BLaER1 (cell line): ENCODE measurements at regions not wholly inside any gene's neighbourhood (a gene's known extent, or its start where the extent isn't known, plus 50 kb on each side); places are given as distances from the start of the nearest gene placed in this dataset.
"Not testable (repeated sequence)": the region's sequence is repeated elsewhere in the genome, so short reads cannot be mapped to it uniquely, and the experiment has no call there.

Experiments used
- H3K27ac ChIP-seq: shearing (Covaris generic); formaldehyde crosslinking; 2 replicates; pipeline ENCODE4 v1.8.1; 2022
- H3K27me3 ChIP-seq: shearing (Covaris generic); formaldehyde crosslinking; 2 replicates; pipeline ENCODE4 v1.8.1; 2022
- H3K36me3 ChIP-seq: shearing (Covaris generic); formaldehyde crosslinking; 2 replicates; pipeline ENCODE4 v1.8.1; 2022
- H3K4me1 ChIP-seq: shearing (Covaris generic); formaldehyde crosslinking; 2 replicates; pipeline ENCODE4 v1.8.1; 2022
- H3K4me2 ChIP-seq: shearing (Covaris generic); formaldehyde crosslinking; 2 replicates; pipeline ENCODE4 v1.8.1; 2022
- H3K4me3 ChIP-seq: shearing (Covaris generic); formaldehyde crosslinking; 2 replicates; pipeline ENCODE4 v1.8.1; 2022
- H3K9ac ChIP-seq: shearing (Covaris generic); formaldehyde crosslinking; 2 replicates; pipeline ENCODE4 v1.8.1; 2022
- H3K9me3 ChIP-seq: shearing (Covaris generic); formaldehyde crosslinking; 2 replicates; pipeline ENCODE4 v1.8.1; 2022
- H4K20me1 ChIP-seq: shearing (Covaris generic); formaldehyde crosslinking; 2 replicates; pipeline ENCODE4 v1.8.1; 2022
- Cebpa-rat ChIP-seq: shearing (Covaris generic); IDR thresholded peaks from 2 replicates; pipeline ENCODE4 v1.8.1; 2022

- Histone ChIP-seq H4K20me1 (no peaks in the 10 kb centered on the region), H3K27me3 (no peaks in the 10 kb centered on the region), H3K27ac (no peak overlapping the region), H3K9ac (no peak overlapping the region), H3K4me1 (no peaks in the 10 kb centered on the region), H3K9me3 (peaks cover 8% of the 10 kb centered on the region; the same call in 1 of the 2 replicates), H3K36me3 (no peaks in the 10 kb centered on the region), H3K4me3 (no peak overlapping the region), H3K4me2 (no peak overlapping the region)
- TF ChIP-seq Cebpa-rat, result no peak
These were observed 617.7 kb upstream of the CDH11 start for GRCh38 chr16:65739518-65739917.

DNA sequence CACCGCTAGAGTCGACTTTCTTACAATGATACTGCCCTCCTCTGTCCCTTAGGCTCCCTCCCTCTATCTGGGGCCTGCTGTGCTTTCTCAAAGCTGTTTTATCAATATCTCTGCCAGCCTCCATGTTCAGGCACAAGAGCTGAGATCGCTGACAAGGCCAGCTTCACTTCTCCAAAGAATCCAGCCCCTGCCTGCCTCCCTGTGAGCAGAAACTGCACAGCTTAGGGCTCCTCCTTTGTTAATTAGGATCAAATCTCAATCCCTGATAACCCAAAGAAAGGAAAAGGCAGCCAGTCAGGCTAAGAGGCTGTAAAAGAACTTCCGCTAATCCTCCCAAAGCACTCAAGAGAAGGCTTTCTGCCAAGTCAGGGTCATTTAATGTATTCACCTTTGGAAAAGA is 616.0 kb upstream of the CDH11 start:
- Histone ChIP-seq H3K9ac (no peak overlapping the region), H3K9me3 (peaks cover 8% of the 10 kb centered on the region; the same call in 1 of the 2 replicates), H3K36me3 (no peaks in the 10 kb centered on the region), H3K4me2 (no peak overlapping the region), H4K20me1 (no peaks in the 10 kb centered on the region), H3K4me3 (no peak overlapping the region), H3K4me1 (no peaks in the 10 kb centered on the region), H3K27me3 (no peaks in the 10 kb centered on the region), H3K27ac (no peak overlapping the region)
- TF ChIP-seq Cebpa-rat, result no peak

DNA sequence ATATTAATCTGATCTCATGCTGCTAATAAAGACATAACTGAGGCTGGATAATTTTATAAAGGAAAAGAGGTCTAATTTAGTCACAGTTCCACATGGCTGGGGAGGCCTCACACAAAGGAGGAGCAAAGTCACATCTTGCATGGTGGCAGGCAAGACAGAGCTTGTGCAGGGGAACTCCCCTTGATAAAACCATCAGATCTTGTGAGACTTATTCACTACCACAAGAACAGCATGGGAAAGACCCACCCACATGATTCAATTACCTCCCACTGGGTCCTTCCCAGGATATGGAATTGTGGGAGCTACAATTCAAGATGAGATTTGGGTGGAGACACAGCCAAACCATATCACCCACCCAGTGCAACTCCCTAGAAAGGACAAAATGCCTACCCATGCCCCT is 613.8 kb upstream of the CDH11 start:
- not testable (repeated sequence) for H3K27me3 ChIP-seq, H4K20me1 ChIP-seq, H3K4me3 ChIP-seq, H3K4me2 ChIP-seq, H3K4me1 ChIP-seq, H3K9ac ChIP-seq, H3K36me3 ChIP-seq, H3K27ac ChIP-seq, H3K9me3 ChIP-seq

DNA sequence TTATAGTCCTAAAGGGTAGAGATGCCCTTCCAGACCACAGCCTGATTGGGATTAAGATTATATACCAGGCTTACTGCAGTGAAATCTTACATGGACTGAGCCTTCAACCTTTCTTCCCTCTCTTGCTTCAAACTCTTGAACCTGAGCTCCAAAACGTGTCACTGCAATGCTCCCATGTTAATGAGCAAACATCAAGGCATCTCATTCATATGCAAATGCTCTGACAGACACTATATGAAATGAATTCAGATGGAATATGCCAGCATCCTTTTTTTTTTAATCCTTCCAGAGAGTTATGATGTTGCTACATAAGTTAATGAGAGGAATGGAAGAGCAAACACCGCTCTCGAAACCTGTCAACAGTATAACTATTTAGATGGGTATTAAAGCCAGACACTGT is 611.9 kb upstream of the CDH11 start:
- H4K20me1 ChIP-seq, result no peaks in the 10 kb centered on the region
- no peaks in the 10 kb centered on the region for H3K27me3 ChIP-seq
- H3K9me3 ChIP-seq, result peaks cover 8% of the 10 kb centered on the region
- no peak overlapping the region for H3K9ac ChIP-seq
- no peaks in the 10 kb centered on the region for H3K4me1 ChIP-seq
- TF ChIP-seq Cebpa-rat, result no peak
- H3K4me2 ChIP-seq, result no peak overlapping the region
- no peak overlapping the region for H3K4me3 ChIP-seq
- H3K27ac ChIP-seq, result no peak overlapping the region
- H3K36me3 ChIP-seq, result no peaks in the 10 kb centered on the region

GRCh38 chr16:65731833-65732232 is 610.0 kb upstream of the CDH11 start:
- TF ChIP-seq Cebpa-rat, result no peak
- Histone ChIP-seq H3K9me3 (peaks cover 8% of the 10 kb centered on the region), H3K27ac (no peak overlapping the region), H3K9ac (no peak overlapping the region), H3K4me3 (no peak overlapping the region), H3K27me3 (no peaks in the 10 kb centered on the region), H3K4me2 (no peak overlapping the region), H3K4me1 (peaks cover 6% of the 10 kb centered on the region), H4K20me1 (no peaks in the 10 kb centered on the region), H3K36me3 (no peaks in the 10 kb centered on the region)

DNA sequence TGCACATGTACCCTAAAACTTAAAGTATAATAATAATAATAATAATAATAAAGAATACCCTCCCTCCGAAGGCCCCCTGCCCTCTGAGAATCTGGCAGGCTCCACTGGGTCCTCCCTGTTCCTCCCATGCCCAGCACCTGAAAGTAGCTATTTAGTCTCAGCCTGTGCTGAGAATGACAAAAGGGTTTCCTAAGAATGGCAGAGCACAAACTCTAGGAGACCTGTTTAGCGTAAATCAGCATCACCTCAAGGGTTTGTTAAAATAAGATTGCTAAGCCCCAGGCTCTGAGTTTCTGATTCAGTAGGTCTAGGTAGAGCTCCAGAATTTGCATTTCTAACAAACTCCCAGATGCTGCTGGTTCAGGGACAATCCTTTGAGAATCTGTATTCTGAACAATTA is 606.8 kb upstream of the CDH11 start:
- H3K4me2 ChIP-seq, result no peak overlapping the region
- peaks cover 9% of the 10 kb centered on the region for H3K4me1 ChIP-seq
- H3K9ac ChIP-seq, result no peak overlapping the region
- TF ChIP-seq Cebpa-rat, result no peak
- H4K20me1 ChIP-seq, result no peaks in the 10 kb centered on the region
- H3K4me3 ChIP-seq, result no peak overlapping the region
- no peaks in the 10 kb centered on the region for H3K36me3 ChIP-seq
- no peaks in the 10 kb centered on the region for H3K27me3 ChIP-seq
- no peak overlapping the region for H3K27ac ChIP-seq
- peaks cover 8% of the 10 kb centered on the region for H3K9me3 ChIP-seq

GRCh38 chr16:65728167-65728566 is 606.3 kb upstream of the CDH11 start:
- Histone ChIP-seq H3K9ac (no peak overlapping the region), H3K4me2 (no peak overlapping the region), H3K27me3 (no peaks in the 10 kb centered on the region), H3K4me3 (no peak overlapping the region), H3K36me3 (no peaks in the 10 kb centered on the region), H3K27ac (no peak overlapping the region), H3K9me3 (peaks cover 8% of the 10 kb centered on the region), H4K20me1 (no peaks in the 10 kb centered on the region), H3K4me1 (peaks cover 9% of the 10 kb centered on the region)
- no peak for TF ChIP-seq Cebpa-rat

- Histone ChIP-seq H3K36me3 (no peaks in the 10 kb centered on the region), H3K9me3 (peaks cover 8% of the 10 kb centered on the region), H3K4me1 (peaks cover 9% of the 10 kb centered on the region), H3K27me3 (no peaks in the 10 kb centered on the region), H3K9ac (no peak overlapping the region), H3K4me2 (no peak overlapping the region; the same call in 1 of the 2 replicates), H3K27ac (no peak overlapping the region), H3K4me3 (no peak overlapping the region), H4K20me1 (no peaks in the 10 kb centered on the region)
- no peak for TF ChIP-seq Cebpa-rat
These were observed 605.8 kb upstream of the CDH11 start for GRCh38 chr16:65727534-65728137.

- no peaks in the 10 kb centered on the region for H3K36me3 ChIP-seq
- TF ChIP-seq Cebpa-rat, result no peak
- no peak overlapping the region for H3K4me3 ChIP-seq
- H3K4me2 ChIP-seq, result no peak overlapping the region
- H3K27me3 ChIP-seq, result no peaks in the 10 kb centered on the region
- H3K9me3 ChIP-seq, result peaks cover 8% of the 10 kb centered on the region
- H3K27ac ChIP-seq, result no peak overlapping the region
- no peak overlapping the region for H3K9ac ChIP-seq
- peaks cover 9% of the 10 kb centered on the region for H3K4me1 ChIP-seq
- no peaks in the 10 kb centered on the region for H4K20me1 ChIP-seq
These were observed 603.4 kb upstream of the CDH11 start for GRCh38 chr16:65725156-65725845.

DNA sequence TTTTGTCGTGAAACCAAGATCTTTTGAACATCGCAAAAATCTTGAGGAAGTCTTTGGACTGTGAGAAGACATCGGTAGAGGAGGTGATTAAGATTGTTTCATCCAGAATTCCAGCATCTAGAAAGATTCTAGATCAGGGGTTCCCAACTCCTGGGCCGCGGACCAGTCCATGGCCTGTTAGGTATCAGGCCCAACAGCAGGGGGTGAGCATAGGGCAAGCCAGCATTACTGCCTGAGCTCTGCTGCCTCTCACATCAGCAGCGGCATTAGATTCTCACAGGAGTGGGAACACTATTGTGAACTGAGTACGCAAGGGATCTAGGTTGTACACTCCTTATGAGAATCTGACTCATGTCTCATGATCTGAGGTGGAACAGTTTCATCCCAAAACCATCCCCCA is 600.6 kb upstream of the CDH11 start:
- H4K20me1 ChIP-seq, result no peaks in the 10 kb centered on the region
- no peak overlapping the region for H3K9ac ChIP-seq
- peaks cover 9% of the 10 kb centered on the region for H3K4me1 ChIP-seq
- H3K27me3 ChIP-seq, result no peaks in the 10 kb centered on the region
- H3K4me3 ChIP-seq, result no peak overlapping the region
- no peak overlapping the region for H3K27ac ChIP-seq
- no peaks in the 10 kb centered on the region for H3K36me3 ChIP-seq
- no peaks in the 10 kb centered on the region for H3K9me3 ChIP-seq
- no peak for TF ChIP-seq Cebpa-rat
- no peak overlapping the region for H3K4me2 ChIP-seq
